ENCODE measurements at regions not wholly inside any gene's neighbourhood (a gene's known extent, or its start where the extent isn't known, plus 50 kb on each side); places are given as distances from the start of the nearest gene placed in this dataset.

DNA sequence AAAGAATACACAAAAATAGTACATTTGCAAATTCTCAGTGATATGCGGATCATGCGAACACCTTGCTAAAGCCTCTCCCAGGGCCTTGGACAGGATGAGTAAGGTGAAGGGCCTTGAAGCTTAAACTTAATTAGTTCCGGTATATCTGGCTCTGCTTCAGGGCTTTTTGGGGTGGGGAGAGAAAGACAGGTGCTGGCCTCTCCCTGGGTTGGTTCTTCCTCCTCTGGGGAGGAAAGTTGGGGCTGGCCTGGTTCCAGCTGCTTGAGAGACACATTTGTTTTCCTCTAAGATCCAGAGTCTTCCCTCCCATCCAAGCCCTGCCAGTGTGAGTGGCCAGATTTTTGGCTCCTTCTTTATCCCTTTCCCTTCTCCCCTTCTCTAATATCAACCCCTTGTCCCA lies 64.7 kb upstream of the EPHB3 start:
- TF ChIP-seq TCF12 (IDR thresholded peaks at IDR 0.05; ENCODE audit: low read depth, low read length) (no peak), EP300 (IDR thresholded peaks at IDR 0.05; ENCODE audit: borderline replicate concordance in 1 of 2, control insufficient read depth in 1 of 2, low read depth in 2 of 2, low read length in 2 of 2) (no peak), CHD2 (IDR thresholded peaks at IDR 0.05; ENCODE audit: borderline replicate concordance, low read depth, low read length) (no peak), YBX1 (IDR thresholded peaks at IDR 0.05) (no peak)
- TF ChIP-seq, protein P1, sequence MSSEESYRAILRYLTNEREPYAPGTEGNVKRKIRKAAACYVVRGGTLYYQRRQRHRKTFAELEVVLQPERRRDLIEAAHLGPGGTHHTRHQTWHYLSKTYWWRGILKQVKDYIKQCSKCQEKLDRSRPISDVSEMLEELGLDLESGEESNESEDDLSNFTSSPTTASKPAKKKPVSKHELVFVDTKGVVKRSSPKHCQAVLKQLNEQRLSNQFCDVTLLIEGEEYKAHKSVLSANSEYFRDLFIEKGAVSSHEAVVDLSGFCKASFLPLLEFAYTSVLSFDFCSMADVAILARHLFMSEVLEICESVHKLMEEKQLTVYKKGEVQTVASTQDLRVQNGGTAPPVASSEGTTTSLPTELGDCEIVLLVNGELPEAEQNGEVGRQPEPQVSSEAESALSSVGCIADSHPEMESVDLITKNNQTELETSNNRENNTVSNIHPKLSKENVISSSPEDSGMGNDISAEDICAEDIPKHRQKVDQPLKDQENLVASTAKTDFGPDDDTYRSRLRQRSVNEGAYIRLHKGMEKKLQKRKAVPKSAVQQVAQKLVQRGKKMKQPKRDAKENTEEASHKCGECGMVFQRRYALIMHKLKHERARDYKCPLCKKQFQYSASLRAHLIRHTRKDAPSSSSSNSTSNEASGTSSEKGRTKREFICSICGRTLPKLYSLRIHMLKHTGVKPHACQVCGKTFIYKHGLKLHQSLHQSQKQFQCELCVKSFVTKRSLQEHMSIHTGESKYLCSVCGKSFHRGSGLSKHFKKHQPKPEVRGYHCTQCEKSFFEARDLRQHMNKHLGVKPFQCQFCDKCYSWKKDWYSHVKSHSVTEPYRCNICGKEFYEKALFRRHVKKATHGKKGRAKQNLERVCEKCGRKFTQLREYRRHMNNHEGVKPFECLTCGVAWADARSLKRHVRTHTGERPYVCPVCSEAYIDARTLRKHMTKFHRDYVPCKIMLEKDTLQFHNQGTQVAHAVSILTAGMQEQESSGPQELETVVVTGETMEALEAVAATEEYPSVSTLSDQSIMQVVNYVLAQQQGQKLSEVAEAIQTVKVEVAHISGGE (CRISPR knock-in tag; IDR thresholded peaks at IDR 0.05): no peak
- TF ChIP-seq, protein P2, sequence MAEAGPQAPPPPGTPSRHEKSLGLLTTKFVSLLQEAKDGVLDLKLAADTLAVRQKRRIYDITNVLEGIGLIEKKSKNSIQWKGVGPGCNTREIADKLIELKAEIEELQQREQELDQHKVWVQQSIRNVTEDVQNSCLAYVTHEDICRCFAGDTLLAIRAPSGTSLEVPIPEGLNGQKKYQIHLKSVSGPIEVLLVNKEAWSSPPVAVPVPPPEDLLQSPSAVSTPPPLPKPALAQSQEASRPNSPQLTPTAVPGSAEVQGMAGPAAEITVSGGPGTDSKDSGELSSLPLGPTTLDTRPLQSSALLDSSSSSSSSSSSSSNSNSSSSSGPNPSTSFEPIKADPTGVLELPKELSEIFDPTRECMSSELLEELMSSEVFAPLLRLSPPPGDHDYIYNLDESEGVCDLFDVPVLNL (IDR thresholded peaks at IDR 0.05; ENCODE audit: low read depth, low read length): no peak
- TF ChIP-seq, protein P3, sequence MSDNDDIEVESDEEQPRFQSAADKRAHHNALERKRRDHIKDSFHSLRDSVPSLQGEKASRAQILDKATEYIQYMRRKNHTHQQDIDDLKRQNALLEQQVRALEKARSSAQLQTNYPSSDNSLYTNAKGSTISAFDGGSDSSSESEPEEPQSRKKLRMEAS (IDR thresholded peaks at IDR 0.05; ENCODE audit: low read depth, low read length): no peak
- TF ChIP-seq, protein P4, sequence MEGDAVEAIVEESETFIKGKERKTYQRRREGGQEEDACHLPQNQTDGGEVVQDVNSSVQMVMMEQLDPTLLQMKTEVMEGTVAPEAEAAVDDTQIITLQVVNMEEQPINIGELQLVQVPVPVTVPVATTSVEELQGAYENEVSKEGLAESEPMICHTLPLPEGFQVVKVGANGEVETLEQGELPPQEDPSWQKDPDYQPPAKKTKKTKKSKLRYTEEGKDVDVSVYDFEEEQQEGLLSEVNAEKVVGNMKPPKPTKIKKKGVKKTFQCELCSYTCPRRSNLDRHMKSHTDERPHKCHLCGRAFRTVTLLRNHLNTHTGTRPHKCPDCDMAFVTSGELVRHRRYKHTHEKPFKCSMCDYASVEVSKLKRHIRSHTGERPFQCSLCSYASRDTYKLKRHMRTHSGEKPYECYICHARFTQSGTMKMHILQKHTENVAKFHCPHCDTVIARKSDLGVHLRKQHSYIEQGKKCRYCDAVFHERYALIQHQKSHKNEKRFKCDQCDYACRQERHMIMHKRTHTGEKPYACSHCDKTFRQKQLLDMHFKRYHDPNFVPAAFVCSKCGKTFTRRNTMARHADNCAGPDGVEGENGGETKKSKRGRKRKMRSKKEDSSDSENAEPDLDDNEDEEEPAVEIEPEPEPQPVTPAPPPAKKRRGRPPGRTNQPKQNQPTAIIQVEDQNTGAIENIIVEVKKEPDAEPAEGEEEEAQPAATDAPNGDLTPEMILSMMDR (IDR thresholded peaks at IDR 0.05 in 2 of 3, conservative IDR thresholded peaks at IDR 0.05 in 1 of 3; ENCODE audit: control insufficient read depth in 2 of 3, extremely low read depth in 1 of 3, insufficient read depth in 1 of 3, low read depth in 3 of 3, low read length in 3 of 3): no peak
- TF ChIP-seq, protein P5, sequence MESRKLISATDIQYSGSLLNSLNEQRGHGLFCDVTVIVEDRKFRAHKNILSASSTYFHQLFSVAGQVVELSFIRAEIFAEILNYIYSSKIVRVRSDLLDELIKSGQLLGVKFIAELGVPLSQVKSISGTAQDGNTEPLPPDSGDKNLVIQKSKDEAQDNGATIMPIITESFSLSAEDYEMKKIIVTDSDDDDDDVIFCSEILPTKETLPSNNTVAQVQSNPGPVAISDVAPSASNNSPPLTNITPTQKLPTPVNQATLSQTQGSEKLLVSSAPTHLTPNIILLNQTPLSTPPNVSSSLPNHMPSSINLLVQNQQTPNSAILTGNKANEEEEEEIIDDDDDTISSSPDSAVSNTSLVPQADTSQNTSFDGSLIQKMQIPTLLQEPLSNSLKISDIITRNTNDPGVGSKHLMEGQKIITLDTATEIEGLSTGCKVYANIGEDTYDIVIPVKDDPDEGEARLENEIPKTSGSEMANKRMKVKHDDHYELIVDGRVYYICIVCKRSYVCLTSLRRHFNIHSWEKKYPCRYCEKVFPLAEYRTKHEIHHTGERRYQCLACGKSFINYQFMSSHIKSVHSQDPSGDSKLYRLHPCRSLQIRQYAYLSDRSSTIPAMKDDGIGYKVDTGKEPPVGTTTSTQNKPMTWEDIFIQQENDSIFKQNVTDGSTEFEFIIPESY (IDR thresholded peaks at IDR 0.05): no peak
- TF ChIP-seq, protein P6, sequence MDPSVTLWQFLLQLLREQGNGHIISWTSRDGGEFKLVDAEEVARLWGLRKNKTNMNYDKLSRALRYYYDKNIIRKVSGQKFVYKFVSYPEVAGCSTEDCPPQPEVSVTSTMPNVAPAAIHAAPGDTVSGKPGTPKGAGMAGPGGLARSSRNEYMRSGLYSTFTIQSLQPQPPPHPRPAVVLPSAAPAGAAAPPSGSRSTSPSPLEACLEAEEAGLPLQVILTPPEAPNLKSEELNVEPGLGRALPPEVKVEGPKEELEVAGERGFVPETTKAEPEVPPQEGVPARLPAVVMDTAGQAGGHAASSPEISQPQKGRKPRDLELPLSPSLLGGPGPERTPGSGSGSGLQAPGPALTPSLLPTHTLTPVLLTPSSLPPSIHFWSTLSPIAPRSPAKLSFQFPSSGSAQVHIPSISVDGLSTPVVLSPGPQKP (IDR thresholded peaks at IDR 0.05; ENCODE audit: low read depth, low read length): no peak
